C4-2B (cell line): ENCODE measurements at regions not wholly inside any gene's neighbourhood (a gene's known extent, or its start where the extent isn't known, plus 50 kb on each side); places are given as distances from the start of the nearest gene placed in this dataset.

Source experiments
- ZFX ChIP-seq: fragments of 450-650 bp; IDR thresholded peaks from 2 replicates; pipeline ENCODE4 v1.6.1; 2017
- TF ChIP-seq, protein P1 (sequence below): fragments of 450-650 bp; conservative IDR thresholded peaks from 2 replicates; pipeline ENCODE4 v1.5.1; 2017; ENCODE audit warnings: mild to moderate bottlenecking

DNA sequence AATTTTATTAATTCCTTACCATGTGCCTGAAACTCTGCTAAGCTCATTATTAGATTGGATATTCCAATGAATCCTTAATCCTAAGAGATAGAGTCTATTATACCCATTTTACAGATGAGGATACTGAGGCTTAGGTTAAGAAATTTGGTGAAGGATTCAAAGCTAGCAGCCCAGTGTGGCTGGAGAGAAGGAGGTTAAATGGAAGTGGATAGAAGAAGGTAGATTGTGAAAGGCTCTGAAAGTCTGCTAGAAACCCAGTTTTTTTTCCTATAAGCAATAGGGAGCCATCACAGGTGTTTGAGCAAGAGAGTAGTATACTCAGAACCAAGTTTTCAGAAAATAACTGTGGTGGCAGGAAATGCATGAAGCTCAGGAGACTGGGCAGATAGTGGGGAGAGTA lies 265.8 kb upstream of the NEBL start:
- TF ChIP-seq, protein P1, sequence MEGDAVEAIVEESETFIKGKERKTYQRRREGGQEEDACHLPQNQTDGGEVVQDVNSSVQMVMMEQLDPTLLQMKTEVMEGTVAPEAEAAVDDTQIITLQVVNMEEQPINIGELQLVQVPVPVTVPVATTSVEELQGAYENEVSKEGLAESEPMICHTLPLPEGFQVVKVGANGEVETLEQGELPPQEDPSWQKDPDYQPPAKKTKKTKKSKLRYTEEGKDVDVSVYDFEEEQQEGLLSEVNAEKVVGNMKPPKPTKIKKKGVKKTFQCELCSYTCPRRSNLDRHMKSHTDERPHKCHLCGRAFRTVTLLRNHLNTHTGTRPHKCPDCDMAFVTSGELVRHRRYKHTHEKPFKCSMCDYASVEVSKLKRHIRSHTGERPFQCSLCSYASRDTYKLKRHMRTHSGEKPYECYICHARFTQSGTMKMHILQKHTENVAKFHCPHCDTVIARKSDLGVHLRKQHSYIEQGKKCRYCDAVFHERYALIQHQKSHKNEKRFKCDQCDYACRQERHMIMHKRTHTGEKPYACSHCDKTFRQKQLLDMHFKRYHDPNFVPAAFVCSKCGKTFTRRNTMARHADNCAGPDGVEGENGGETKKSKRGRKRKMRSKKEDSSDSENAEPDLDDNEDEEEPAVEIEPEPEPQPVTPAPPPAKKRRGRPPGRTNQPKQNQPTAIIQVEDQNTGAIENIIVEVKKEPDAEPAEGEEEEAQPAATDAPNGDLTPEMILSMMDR = no peak
- TF ChIP-seq ZFX = no peak
